B cell (primary cell): ENCODE measurements at regions not wholly inside any gene's neighbourhood (a gene's known extent, or its start where the extent isn't known, plus 50 kb on each side); places are given as distances from the start of the nearest gene placed in this dataset.

Source experiments
- ATAC-seq: fragments of 200-7000 bp; cut with Tn5 transposase; one replicate; pipeline ENCODE4 v1.10.0; 2021; ENCODE audit warnings: low read depth, mild to moderate bottlenecking, moderate number of reproducible peaks, moderate library complexity
- CTCF ChIA-PET: fragments of 350-600 bp; sonication (Branson Sonifier 250); formaldehyde crosslinking; loops from one replicate; lab custom pipeline; 2021; ENCODE audit warnings: antibody characterized with exemption, inconsistent platforms; lab: Charles Lee
- POLR2A ChIA-PET: fragments of 350-600 bp; sonication (Branson Sonifier 250); formaldehyde crosslinking; loops from one replicate; lab custom pipeline; 2021; ENCODE audit warnings: antibody characterized with exemption; lab: Charles Lee
- DNase-seq: peaks from one replicate; pipeline ENCODE4 v3.0.0; 2013
- H2AFZ ChIP-seq: 2 replicates; pipeline ENCODE4 v1.6.1; 2012; ENCODE audit warnings: mild to moderate bottlenecking, low read depth, low read length; ENCODE audit not compliant: insufficient read depth, poor library complexity, severe bottlenecking
- H3K27ac ChIP-seq, 2 donors: 1 replicate in 1 of 2; 2 replicates in 1 of 2; pipeline ENCODE4 v1.5.1; 2012 to 2013; ENCODE audit warnings: low read length in 2 of 2, mild to moderate bottlenecking in 2 of 2, moderate library complexity in 1 of 2
- H3K27me3 ChIP-seq, 4 experiments: fragments of 200-600 bp in 1 of 4; sonication (generic) in 1 of 4; replicated peaks in 1 of 4; 1 replicate in 2 of 4; 2 replicates in 2 of 4; pipeline versions ENCODE4 v1.6.1 to v1.7.0; 2013 to 2016; ENCODE audit warnings: low read length in 3 of 4, mild to moderate bottlenecking in 2 of 4, mixed read lengths in 1 of 4, moderate library complexity in 1 of 4; ENCODE audit not compliant: insufficient read depth in 4 of 4, control insufficient read depth in 3 of 4; ENCODE audit errors: control extremely low read depth in 1 of 4
- H3K36me3 ChIP-seq, 2 experiments: replicated peaks in 1 of 2; 1 replicate in 1 of 2; 2 replicates in 1 of 2; pipeline versions ENCODE4 v1.6.1 to v1.7.1; 2013; ENCODE audit warnings: low read length in 1 of 2; ENCODE audit not compliant: insufficient read depth in 2 of 2, control insufficient read depth in 1 of 2; ENCODE audit errors: control extremely low read depth in 1 of 2, extremely low read depth in 1 of 2
- H3K4me1 ChIP-seq, 2 donors: fragments of 200-600 bp in 1 of 2; sonication (generic) in 1 of 2; 1 replicate in 1 of 2; 2 replicates in 1 of 2; pipeline versions ENCODE4 v1.5.1 to v1.6.1; 2013 to 2017; ENCODE audit warnings: low read length in 2 of 2; ENCODE audit not compliant: control insufficient read depth in 2 of 2, insufficient read depth in 2 of 2
- H3K4me2 ChIP-seq: replicated peaks from 2 replicates; pipeline ENCODE3; 2012; ENCODE audit warnings: mild to moderate bottlenecking, low read depth, low read length; ENCODE audit not compliant: poor library complexity, severe bottlenecking
- H3K4me3 ChIP-seq, 5 experiments: fragments of 200-600 bp in 1 of 5; sonication (generic) in 1 of 5; 1 replicate in 3 of 5; 2 replicates in 2 of 5; pipeline versions ENCODE4 v1.5.1 to v1.7.0; 2011 to 2016; ENCODE audit warnings: low read length in 4 of 5, mild to moderate bottlenecking in 4 of 5, low read depth in 2 of 5, control low read depth in 1 of 5, moderate library complexity in 1 of 5; ENCODE audit not compliant: insufficient read depth in 1 of 5; ENCODE audit errors: control extremely low read depth in 1 of 5, extremely low read depth in 1 of 5
- H3K79me2 ChIP-seq: fragments of 200-600 bp; sonication (generic); one replicate; pipeline ENCODE4 v1.6.0; 2016; ENCODE audit warnings: low read length; ENCODE audit not compliant: control insufficient read depth, insufficient read depth
- H3K9ac ChIP-seq: fragments of 200-600 bp; sonication (generic); 2 replicates; pipeline ENCODE4 v1.6.1; 2017; ENCODE audit warnings: mild to moderate bottlenecking, low read length, moderate library complexity
- H3K9me3 ChIP-seq, 3 donors: one replicate each; pipeline versions ENCODE4 v1.6.1 to v1.7.1; 2013; ENCODE audit warnings: low read length in 2 of 3; ENCODE audit not compliant: control insufficient read depth in 2 of 3, insufficient read depth in 1 of 3; ENCODE audit errors: control extremely low read depth in 1 of 3
- H4K20me1 ChIP-seq: 2 replicates; pipeline ENCODE4 v1.6.0; 2012; ENCODE audit warnings: mild to moderate bottlenecking, low read length; ENCODE audit not compliant: insufficient read depth, control insufficient read depth, poor library complexity, severe bottlenecking
- H3K27ac Mint-ChIP-seq: one replicate; pipeline ENCODE4 v1.8.0; 2021; ENCODE audit warnings: mixed read lengths
- H3K27me3 Mint-ChIP-seq: one replicate; pipeline ENCODE4 v1.8.0; 2021; ENCODE audit warnings: mixed read lengths
- H3K4me1 Mint-ChIP-seq: one replicate; pipeline ENCODE4 v1.8.0; 2021; ENCODE audit warnings: mixed read lengths
- H3K4me3 Mint-ChIP-seq: one replicate; pipeline ENCODE4 v1.8.0; 2021; ENCODE audit warnings: mixed read lengths
- H3K9me3 Mint-ChIP-seq: one replicate; pipeline ENCODE4 v1.8.0; 2022; ENCODE audit warnings: mixed read lengths; ENCODE audit not compliant: insufficient read depth
- EZH2 ChIP-seq: IDR thresholded peaks from 2 replicates; pipeline ENCODE4 v1.6.1; 2012; ENCODE audit warnings: borderline replicate concordance, low read depth, mild to moderate bottlenecking, moderate library complexity, low read length; ENCODE audit not compliant: insufficient read depth, poor library complexity, severe bottlenecking
- WGBS: methylation state at CpG from one replicate; pipeline ENCODE4 v1.1.5; 2013; ENCODE audit warnings: missing lambda C conversion rate; ENCODE audit not compliant: insufficient coverage; 5-methylcytosine and 5-hydroxymethylcytosine counted together
- intact Hi-C: fragments of 100-400 bp; cut with micrococcal nuclease; formaldehyde crosslinking; loops from one replicate; pipeline ENCODE4 v1.10.0; 2022
- TF ChIP-seq, protein P1 (sequence below): fragments of 200-600 bp; IDR thresholded peaks from one replicate; pipeline ENCODE4 v1.8.0; 2022; ENCODE audit warnings: antibody characterized with exemption, mild to moderate bottlenecking

DNA sequence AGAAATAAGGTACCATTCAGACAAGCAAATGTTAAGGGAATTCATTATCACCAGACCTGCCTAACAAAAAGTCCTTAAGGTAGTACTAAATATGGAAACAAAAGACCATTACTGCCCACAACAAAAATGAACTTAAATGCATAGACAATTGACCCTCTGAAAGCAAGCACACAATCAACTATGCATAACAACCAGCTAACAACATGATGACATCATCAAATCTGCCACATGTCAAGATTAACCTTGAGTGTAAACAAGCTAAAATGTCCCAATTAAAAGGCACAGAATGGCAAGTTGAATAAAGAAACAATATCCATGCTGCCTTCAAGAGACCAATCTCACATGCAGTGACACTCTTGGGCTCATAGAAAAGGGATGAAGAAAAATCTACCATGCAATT lies 160.7 kb upstream of the CPXCR1 start:
- no peaks in the 10 kb centered on the region for H3K27me3 Mint-ChIP-seq
- Histone ChIP-seq H3K9me3 (peaks cover 0 to 1% (median 0%) of the 10 kb centered on the region in 3 donors), H3K79me2 (no peaks in the 10 kb centered on the region), H3K27me3 (no peaks in the 10 kb centered on the region), H3K4me1 (no peaks in the 10 kb centered on the region), H3K4me3 (no peak overlapping the region), H4K20me1 (no peaks in the 10 kb centered on the region), H3K4me2 (no peak overlapping the region), H3K27ac (no peak overlapping the region), H3K36me3 (no peaks in the 10 kb centered on the region), H2AFZ (no peak overlapping the region), H3K9ac (no peak overlapping the region)
- POLR2A ChIA-PET = no interaction called here
- CTCF ChIA-PET = no interaction called here
- H3K9me3 Mint-ChIP-seq = peaks cover 5% of the 10 kb centered on the region
- no peak overlapping the region for H3K4me3 Mint-ChIP-seq
- no peaks in the 10 kb centered on the region for H3K4me1 Mint-ChIP-seq
- DNase-seq (no peak), ATAC-seq (no peak)
- H3K27ac Mint-ChIP-seq = no peak overlapping the region
- TF ChIP-seq, protein P1, sequence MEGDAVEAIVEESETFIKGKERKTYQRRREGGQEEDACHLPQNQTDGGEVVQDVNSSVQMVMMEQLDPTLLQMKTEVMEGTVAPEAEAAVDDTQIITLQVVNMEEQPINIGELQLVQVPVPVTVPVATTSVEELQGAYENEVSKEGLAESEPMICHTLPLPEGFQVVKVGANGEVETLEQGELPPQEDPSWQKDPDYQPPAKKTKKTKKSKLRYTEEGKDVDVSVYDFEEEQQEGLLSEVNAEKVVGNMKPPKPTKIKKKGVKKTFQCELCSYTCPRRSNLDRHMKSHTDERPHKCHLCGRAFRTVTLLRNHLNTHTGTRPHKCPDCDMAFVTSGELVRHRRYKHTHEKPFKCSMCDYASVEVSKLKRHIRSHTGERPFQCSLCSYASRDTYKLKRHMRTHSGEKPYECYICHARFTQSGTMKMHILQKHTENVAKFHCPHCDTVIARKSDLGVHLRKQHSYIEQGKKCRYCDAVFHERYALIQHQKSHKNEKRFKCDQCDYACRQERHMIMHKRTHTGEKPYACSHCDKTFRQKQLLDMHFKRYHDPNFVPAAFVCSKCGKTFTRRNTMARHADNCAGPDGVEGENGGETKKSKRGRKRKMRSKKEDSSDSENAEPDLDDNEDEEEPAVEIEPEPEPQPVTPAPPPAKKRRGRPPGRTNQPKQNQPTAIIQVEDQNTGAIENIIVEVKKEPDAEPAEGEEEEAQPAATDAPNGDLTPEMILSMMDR = no peak
- intact Hi-C loops = no loop called here

DNA sequence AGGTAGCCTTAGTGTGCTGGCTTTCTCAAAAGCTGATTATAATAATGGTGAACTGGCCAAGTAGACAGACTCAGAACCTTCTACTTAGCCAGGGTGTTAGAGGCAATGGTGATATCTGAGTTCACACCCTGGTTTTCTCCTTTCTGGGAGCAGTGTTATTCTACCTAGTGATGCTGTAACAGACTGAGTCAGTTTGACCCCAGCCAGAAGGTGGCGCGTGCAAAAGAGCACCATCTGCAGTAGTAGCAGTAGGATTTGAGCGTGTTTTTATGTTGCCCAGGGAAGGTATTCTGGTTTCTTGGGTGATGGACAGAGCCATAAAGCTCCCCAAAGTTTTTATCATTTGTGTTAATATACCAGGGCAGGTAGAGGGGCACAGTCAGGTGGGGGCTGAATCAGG lies 143.8 kb upstream of the CPXCR1 start:
- Mint-ChIP-seq H3K27me3 (no peaks in the 10 kb centered on the region), H3K27ac (no peak overlapping the region), H3K4me1 (no peaks in the 10 kb centered on the region), H3K4me3 (no peak overlapping the region), H3K9me3 (no peaks in the 10 kb centered on the region)
- Histone ChIP-seq H3K9me3 (no peaks in the 10 kb centered on the region), H3K9ac (no peak overlapping the region), H3K27me3 (no peaks in the 10 kb centered on the region), H3K4me1 (no peaks in the 10 kb centered on the region), H2AFZ (no peak overlapping the region), H3K4me3 (no peak overlapping the region), H3K4me2 (no peak overlapping the region), H3K36me3 (no peaks in the 10 kb centered on the region), H3K27ac (no peak overlapping the region), H3K79me2 (no peaks in the 10 kb centered on the region), H4K20me1 (no peaks in the 10 kb centered on the region)
- POLR2A ChIA-PET = no interaction called here
- WGBS = no CpG with 5 or more reads among the region's 3 CpGs
- DNase-seq (no peak), ATAC-seq (no peak)
- CTCF ChIA-PET = no interaction called here
- intact Hi-C loops = no loop called here
- TF ChIP-seq, protein P1 = no peak
- TF ChIP-seq EZH2 = no peak
